Gastroesophageal sphincter (tissue), 4 donors: ENCODE measurements at regions not wholly inside any gene's neighbourhood (a gene's known extent, or its start where the extent isn't known, plus 50 kb on each side); places are given as distances from the start of the nearest gene placed in this dataset.

Source experiments
- ATAC-seq: fragments of 150-250 bp; one replicate; pipeline ENCODE4 v1.9.1; 2016; ENCODE audit warnings: mild to moderate bottlenecking, moderate library complexity
- H3K27ac ChIP-seq, 4 donors: fragments of 200-600 bp; sonication (generic) in 3 of 4; 1 replicate in 3 of 4; 2 replicates in 1 of 4; pipeline ENCODE4 v1.5.1; 2016 to 2019
- H3K27me3 ChIP-seq: fragments of 200-600 bp; sonication (generic); one replicate; pipeline ENCODE4 v1.5.1; 2019
- H3K36me3 ChIP-seq, 2 donors: fragments of 200-600 bp; sonication (generic); one replicate each; pipeline ENCODE4 v1.5.1; 2019; ENCODE audit warnings: control low read depth in 1 of 2
- H3K4me1 ChIP-seq, 3 donors: fragments of 200-600 bp; sonication (generic); 1 replicate in 2 of 3; 2 replicates in 1 of 3; pipeline ENCODE4 v1.5.1; 2016 to 2019; ENCODE audit warnings: control low read depth in 2 of 3
- H3K4me3 ChIP-seq, 2 donors: fragments of 200-600 bp; sonication (generic); one replicate each; pipeline ENCODE4 v1.5.1; 2019; ENCODE audit warnings: mild to moderate bottlenecking in 1 of 2, moderate library complexity in 1 of 2
- H3K9me3 ChIP-seq, 3 donors: fragments of 200-600 bp; sonication (generic); one replicate each; pipeline ENCODE4 v1.5.1; 2017 to 2019; ENCODE audit warnings: control low read depth in 2 of 3
- EP300 ChIP-seq: sonication (generic); formaldehyde crosslinking; IDR thresholded peaks from one replicate; pipeline ENCODE4 v1.6.1; 2017; ENCODE audit warnings: antibody characterized with exemption, mild to moderate bottlenecking
- POLR2A ChIP-seq, 2 donors: fragments of 450-650 bp; IDR thresholded peaks; one replicate each; pipeline ENCODE4 v1.6.1; 2017; ENCODE audit warnings: antibody characterized with exemption in 2 of 2, mild to moderate bottlenecking in 2 of 2, moderate library complexity in 1 of 2
- POLR2AphosphoS5 ChIP-seq: sonication (generic); formaldehyde crosslinking; IDR thresholded peaks from one replicate; pipeline ENCODE4 v1.6.1; 2017; ENCODE audit warnings: antibody characterized with exemption
- WGBS, 2 donors: methylation state at CpG; one replicate each; pipeline ENCODE4 v1.1.5; 2018; ENCODE audit warnings: low coverage in 1 of 2; 5-methylcytosine and 5-hydroxymethylcytosine counted together
- TF ChIP-seq, protein P1 (sequence below), 4 experiments: fragments of 200-600 bp in 2 of 4; fragments of 450-650 bp in 2 of 4; sonication (generic) in 1 of 4; IDR thresholded peaks; one replicate each; pipeline ENCODE4 v1.5.1; 2017 to 2019; ENCODE audit warnings: antibody characterized with exemption in 4 of 4, mild to moderate bottlenecking in 2 of 4, moderate library complexity in 2 of 4

DNA sequence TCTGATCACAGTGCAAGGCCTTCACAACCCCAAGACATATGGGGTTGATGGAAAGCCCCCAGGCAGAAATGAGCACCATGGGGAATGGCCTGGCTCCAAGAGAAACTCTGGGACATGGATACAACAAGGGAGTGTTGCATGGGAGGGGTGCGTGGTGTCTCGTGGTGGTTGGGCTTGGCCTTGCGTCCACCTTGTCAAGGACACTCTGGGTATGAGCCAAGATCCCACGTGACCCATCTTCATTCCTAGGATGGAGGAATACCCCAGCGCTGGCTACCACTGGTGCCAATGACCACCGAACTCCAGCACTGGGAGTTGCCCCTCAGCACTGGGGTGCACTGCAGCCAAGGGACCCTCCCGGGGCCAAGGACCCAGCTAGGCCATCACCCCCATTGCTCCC, 267.5 kb upstream of the AGTR2 start:
- Histone ChIP-seq H3K27ac (no peak overlapping the region), H3K36me3 (no peaks in the 10 kb centered on the region), H3K4me1 (no peaks in the 10 kb centered on the region), H3K4me3 (no peak overlapping the region), H3K9me3 (peaks cover 0 to 8% (median 0%) of the 10 kb centered on the region in 3 donors), H3K27me3 (no peaks in the 10 kb centered on the region)
- no peak for ATAC-seq
- no CpG with 5 or more reads among the region's 7 CpGs for WGBS, 2 donors
- no peak for TF ChIP-seq EP300

DNA sequence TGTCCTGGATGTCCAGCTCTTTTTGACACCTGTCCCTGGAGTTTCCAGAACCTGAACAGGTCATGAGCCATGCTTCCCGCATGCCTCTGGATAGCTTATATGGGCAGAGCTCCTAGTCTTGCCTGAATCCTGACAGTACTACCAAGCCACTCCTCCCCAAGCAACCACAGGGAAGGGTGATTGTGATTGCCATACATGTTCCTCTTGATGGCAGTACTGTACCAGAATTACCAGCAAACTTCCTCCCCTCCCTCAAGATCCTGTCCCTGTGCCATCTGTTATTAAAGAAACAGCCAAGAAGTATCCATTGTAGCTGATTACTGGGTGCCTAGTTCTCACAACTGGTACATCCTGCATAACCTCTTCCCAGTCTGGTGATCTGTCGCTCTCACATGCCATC, 264.3 kb upstream of the AGTR2 start:
- no peaks in the 10 kb centered on the region for H3K36me3 ChIP-seq
- WGBS, 2 donors = no CpG with 5 or more reads among the region's 2 CpGs
- ATAC-seq = no peak
- H3K4me3 ChIP-seq = no peak overlapping the region
- TF ChIP-seq EP300 (no peak), POLR2A (IDR thresholded peaks at IDR 0.05) (no peak)
- H3K27me3 ChIP-seq = no peaks in the 10 kb centered on the region
- H3K9me3 ChIP-seq = peaks cover 0 to 5% (median 0%) of the 10 kb centered on the region in 3 donors
- no peaks in the 10 kb centered on the region for H3K4me1 ChIP-seq
- H3K27ac ChIP-seq = no peak overlapping the region

DNA sequence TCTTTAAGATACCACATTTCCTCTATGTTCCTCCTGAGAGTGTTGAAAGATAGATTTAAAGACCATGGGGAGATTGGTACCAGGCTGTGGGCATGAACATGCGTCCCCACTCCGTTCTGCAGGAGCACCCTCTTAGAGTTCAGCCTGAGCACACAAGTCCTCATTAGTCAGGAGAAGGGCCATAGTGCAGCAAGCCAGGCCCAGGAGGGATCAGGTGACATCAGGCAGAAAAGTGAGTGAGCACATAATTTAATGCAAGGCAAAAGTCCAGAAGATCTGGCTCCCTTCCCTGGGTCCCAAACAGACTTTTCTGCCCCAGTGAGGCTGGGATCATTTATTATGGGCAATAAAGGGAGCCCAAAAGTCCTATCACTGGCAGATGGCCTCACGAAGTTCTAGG, 263.7 kb upstream of the AGTR2 start:
- Histone ChIP-seq H3K27me3 (no peaks in the 10 kb centered on the region), H3K27ac (no peak overlapping the region), H3K4me3 (no peak overlapping the region), H3K4me1 (no peaks in the 10 kb centered on the region), H3K9me3 (peaks cover 0 to 5% (median 0%) of the 10 kb centered on the region in 3 donors), H3K36me3 (no peaks in the 10 kb centered on the region)
- no peak for TF ChIP-seq POLR2A (IDR thresholded peaks at IDR 0.05)
- TF ChIP-seq EP300 = no peak
- TF ChIP-seq POLR2AphosphoS5 = no peak
- TF ChIP-seq, protein P1, sequence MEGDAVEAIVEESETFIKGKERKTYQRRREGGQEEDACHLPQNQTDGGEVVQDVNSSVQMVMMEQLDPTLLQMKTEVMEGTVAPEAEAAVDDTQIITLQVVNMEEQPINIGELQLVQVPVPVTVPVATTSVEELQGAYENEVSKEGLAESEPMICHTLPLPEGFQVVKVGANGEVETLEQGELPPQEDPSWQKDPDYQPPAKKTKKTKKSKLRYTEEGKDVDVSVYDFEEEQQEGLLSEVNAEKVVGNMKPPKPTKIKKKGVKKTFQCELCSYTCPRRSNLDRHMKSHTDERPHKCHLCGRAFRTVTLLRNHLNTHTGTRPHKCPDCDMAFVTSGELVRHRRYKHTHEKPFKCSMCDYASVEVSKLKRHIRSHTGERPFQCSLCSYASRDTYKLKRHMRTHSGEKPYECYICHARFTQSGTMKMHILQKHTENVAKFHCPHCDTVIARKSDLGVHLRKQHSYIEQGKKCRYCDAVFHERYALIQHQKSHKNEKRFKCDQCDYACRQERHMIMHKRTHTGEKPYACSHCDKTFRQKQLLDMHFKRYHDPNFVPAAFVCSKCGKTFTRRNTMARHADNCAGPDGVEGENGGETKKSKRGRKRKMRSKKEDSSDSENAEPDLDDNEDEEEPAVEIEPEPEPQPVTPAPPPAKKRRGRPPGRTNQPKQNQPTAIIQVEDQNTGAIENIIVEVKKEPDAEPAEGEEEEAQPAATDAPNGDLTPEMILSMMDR (IDR thresholded peaks at IDR 0.05) = no peak
- WGBS, 2 donors = 83 to 100% methylated on average over 1 to 2 of the region's 3 CpGs
- ATAC-seq = no peak

DNA sequence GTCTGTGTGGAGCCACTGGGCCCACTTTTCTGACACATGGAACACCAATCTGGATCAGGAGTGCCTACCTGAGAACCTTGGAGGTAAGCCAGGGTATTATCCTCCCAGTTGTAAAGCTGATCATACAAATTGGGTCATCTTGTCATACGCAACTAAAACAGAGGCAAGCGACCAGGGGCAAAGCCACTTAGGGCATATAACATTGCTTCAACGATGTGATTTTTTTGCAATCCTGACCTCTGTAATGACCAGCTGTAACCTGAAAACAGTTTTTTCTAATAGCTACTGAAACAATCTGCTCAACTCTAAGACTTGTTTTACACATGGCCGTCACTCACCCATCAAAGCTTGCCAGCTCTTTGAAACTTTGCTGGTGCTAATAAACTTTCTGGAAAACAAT, 261.5 kb upstream of the AGTR2 start:
- H3K27ac ChIP-seq = no peak overlapping the region
- ATAC-seq = no peak
- no peak overlapping the region for H3K4me3 ChIP-seq
- TF ChIP-seq, protein P1 (IDR thresholded peaks at IDR 0.05) = no peak
- TF ChIP-seq POLR2A (IDR thresholded peaks at IDR 0.05) (no peak), POLR2AphosphoS5 (no peak), EP300 (no peak)
- no peaks in the 10 kb centered on the region for H3K36me3 ChIP-seq
- H3K4me1 ChIP-seq = no peaks in the 10 kb centered on the region
- WGBS, 2 donors = 78 to 92% methylated on average over 2 to 3 of the region's 4 CpGs
- H3K27me3 ChIP-seq = no peaks in the 10 kb centered on the region
- peaks cover 0 to 5% (median 0%) of the 10 kb centered on the region in 3 donors for H3K9me3 ChIP-seq

DNA sequence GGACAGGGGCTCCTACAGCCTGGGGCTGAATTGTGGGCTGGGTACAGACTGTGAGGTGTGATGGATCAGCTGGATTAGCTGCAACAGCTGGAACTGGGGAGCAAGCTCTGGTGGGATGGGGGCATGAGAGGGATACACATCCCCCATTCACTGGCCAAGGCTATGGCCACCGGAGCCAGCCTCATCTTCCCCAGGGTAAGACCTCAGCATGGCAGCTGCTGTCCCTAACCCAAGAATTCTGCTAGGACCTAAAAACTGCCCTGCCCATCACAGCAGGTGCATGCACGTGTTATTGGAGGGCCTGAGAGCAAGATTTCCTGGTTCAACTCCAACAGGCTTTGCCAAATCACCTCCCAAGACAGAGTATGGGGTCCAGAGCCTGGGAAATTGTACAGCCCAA, 258.6 kb upstream of the AGTR2 start:
- WGBS, 2 donors = 33% methylated on average over 1 of the region's 2 CpGs; no CpG with 5 or more reads in 1 of the 2 donors
- H3K27me3 ChIP-seq = no peaks in the 10 kb centered on the region

DNA sequence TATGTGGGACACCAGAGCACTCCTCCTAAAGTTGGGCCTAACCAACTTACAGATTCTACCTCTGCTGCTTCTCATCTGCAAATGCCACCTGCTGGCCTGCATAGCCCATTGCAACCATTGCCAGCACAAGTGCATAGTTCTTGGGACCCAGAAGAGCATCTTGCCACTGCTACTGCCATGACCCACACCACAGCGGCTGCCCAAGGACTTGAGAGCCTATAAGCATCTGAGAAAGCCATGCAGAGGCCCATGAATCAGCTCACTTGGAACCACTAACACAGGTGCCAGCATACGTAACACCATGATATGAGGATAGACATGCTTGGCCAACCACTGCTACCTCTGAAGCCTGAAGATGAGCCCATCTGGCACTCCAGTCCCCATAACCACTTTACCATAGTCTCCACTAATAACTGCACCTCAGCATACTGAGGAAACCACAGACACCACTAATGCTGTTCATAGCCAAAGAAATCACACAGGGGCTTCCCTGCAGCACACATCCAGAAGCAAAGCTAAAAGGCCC, 258.1 kb upstream of the AGTR2 start:
- TF ChIP-seq POLR2A (IDR thresholded peaks at IDR 0.05) = no peak
- TF ChIP-seq, protein P1 (IDR thresholded peaks at IDR 0.05) = peak in 1 of 4 experiments; percentile 16
- no peak for ATAC-seq
- H3K4me3 ChIP-seq = no peak overlapping the region
- no peak overlapping the region for H3K27ac ChIP-seq
- peaks cover 0 to 17% (median 0%) of the 10 kb centered on the region in 3 donors for H3K9me3 ChIP-seq
- H3K4me1 ChIP-seq = no peaks in the 10 kb centered on the region
- no peaks in the 10 kb centered on the region for H3K27me3 ChIP-seq
- no CpG with 5 or more reads among the region's 2 CpGs for WGBS, 2 donors
- no peaks in the 10 kb centered on the region for H3K36me3 ChIP-seq

More for the DNA sequence above, 258.6 kb upstream of the AGTR2 start:
- H3K27ac ChIP-seq = no peak overlapping the region
- ATAC-seq = no peak
- no peak overlapping the region for H3K4me3 ChIP-seq
- H3K36me3 ChIP-seq = no peaks in the 10 kb centered on the region
- H3K4me1 ChIP-seq = no peaks in the 10 kb centered on the region
- TF ChIP-seq EP300 (no peak), POLR2AphosphoS5 (no peak), POLR2A (IDR thresholded peaks at IDR 0.05) (no peak)
- TF ChIP-seq, protein P1 (IDR thresholded peaks at IDR 0.05) = no peak
- peaks cover 0 to 12% (median 0%) of the 10 kb centered on the region in 3 donors for H3K9me3 ChIP-seq
